Testis (tissue), 2 donors: ENCODE measurements at regions not wholly inside any gene's neighbourhood (a gene's known extent, or its start where the extent isn't known, plus 50 kb on each side); places are given as distances from the start of the nearest gene placed in this dataset.
A peak's percentile ranks its signal among the peaks of the same experiment; 100 is the strongest.
"Not testable (repeated sequence)": the region's sequence is repeated elsewhere in the genome, so short reads cannot be mapped to it uniquely, and the experiment has no call there.

ENCODE experiments used
- DNase-seq: peaks from one replicate; pipeline ENCODE4 v3.0.0-alpha.2; 2019
- H3K27ac ChIP-seq, 2 donors: fragments of 200-600 bp; sonication (generic); one replicate each; pipeline ENCODE4 v1.5.1; 2019
- H3K27me3 ChIP-seq: fragments of 200-600 bp; sonication (generic); one replicate; pipeline ENCODE4 v1.5.1; 2019
- H3K36me3 ChIP-seq: fragments of 200-600 bp; sonication (generic); one replicate; pipeline ENCODE4 v1.5.1; 2017; ENCODE audit warnings: low read depth; ENCODE audit errors: missing control alignments
- H3K4me1 ChIP-seq: fragments of 200-600 bp; sonication (generic); one replicate; pipeline ENCODE4 v1.5.1; 2019
- H3K4me3 ChIP-seq, 2 donors: fragments of 200-600 bp; sonication (generic); one replicate each; pipeline ENCODE4 v1.5.1; 2017 to 2019
- H3K9me3 ChIP-seq: fragments of 200-600 bp; sonication (generic); one replicate; pipeline ENCODE4 v1.5.1; 2017
- CTCF ChIP-seq, 3 experiments: fragments of 450-650 bp in 2 of 3; fragments of 200-600 bp in 1 of 3; sonication (generic) in 1 of 3; IDR thresholded peaks; one replicate each; pipeline ENCODE4 v1.5.1; 2016 to 2019; ENCODE audit warnings: antibody characterized with exemption in 3 of 3, mild to moderate bottlenecking in 2 of 3, moderate library complexity in 1 of 3
- POLR2A ChIP-seq: fragments of 450-650 bp; IDR thresholded peaks from one replicate; pipeline ENCODE4 v1.6.1; 2017; ENCODE audit warnings: antibody characterized with exemption, mild to moderate bottlenecking, moderate library complexity
- WGBS, 2 donors: methylation state at CpG; one replicate each; pipeline ENCODE4 v1.1.5; 2018; 5-methylcytosine and 5-hydroxymethylcytosine counted together
- intact Hi-C: fragments of 100-400 bp; cut with DNase I; formaldehyde crosslinking; loops from one replicate; pipeline ENCODE4 v1.15.1; 2023; ENCODE audit warnings: low total_unique reads

- no peaks in the 10 kb centered on the region for H3K9me3 ChIP-seq
- 39 to 73% methylated on average over 21 of the region's 21 CpGs for WGBS, 2 donors
- no peaks in the 10 kb centered on the region for H3K36me3 ChIP-seq
- TF ChIP-seq POLR2A, result no peak
- no peaks in the 10 kb centered on the region for H3K27me3 ChIP-seq
- DNase-seq, result peak; percentile 28
- H3K27ac ChIP-seq, result peak overlapping the region in 1 of 2 donors; percentile 24
- intact Hi-C loops, result no loop called here
- peak overlapping the region in 1 of 2 donors; percentile 20 for H3K4me3 ChIP-seq
- no peaks in the 10 kb centered on the region for H3K4me1 ChIP-seq
Observed at GRCh38 chr7:152544481-152544927, 108.7 kb upstream of the KMT2C start.

DNA sequence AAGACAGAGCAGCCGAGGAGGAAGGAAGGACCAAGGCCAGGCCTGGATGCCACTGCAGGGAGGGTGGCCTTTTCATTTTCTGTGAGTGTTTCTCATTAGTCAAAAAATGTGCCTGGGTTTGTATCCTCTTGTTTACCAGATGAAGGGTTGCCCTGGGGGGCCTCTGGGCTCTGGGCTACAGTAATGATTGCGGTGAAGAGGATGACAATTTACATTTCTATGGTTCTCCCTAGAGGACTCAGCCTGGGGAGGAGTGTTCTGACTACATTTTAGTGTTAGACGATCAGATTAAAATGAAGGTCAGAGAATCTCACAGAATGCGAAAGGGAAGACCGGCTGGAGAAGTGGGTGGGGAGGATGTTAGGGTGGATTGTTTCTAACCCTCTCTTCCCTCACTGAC is 108.0 kb upstream of the KMT2C start:
- intact Hi-C loops, result no loop called here
- no peak for TF ChIP-seq POLR2A
- TF ChIP-seq CTCF (IDR thresholded peaks at IDR 0.05), result no peak
- DNase-seq, result peak; percentile 52
- WGBS, 2 donors, result 13 to 15% methylated on average over 5 of the region's 5 CpGs
- Histone ChIP-seq H3K27me3 (no peaks in the 10 kb centered on the region), H3K36me3 (no peaks in the 10 kb centered on the region), H3K4me3 (no peak overlapping the region), H3K4me1 (no peaks in the 10 kb centered on the region), H3K27ac (peak overlapping the region; percentile 36 to 70), H3K9me3 (no peaks in the 10 kb centered on the region)

GRCh38 chr7:152541892-152542291 is 106.1 kb upstream of the KMT2C start:
- Histone ChIP-seq H3K4me1 (no peaks in the 10 kb centered on the region), H3K27me3 (no peaks in the 10 kb centered on the region), H3K36me3 (no peaks in the 10 kb centered on the region), H3K4me3 (no peak overlapping the region), H3K9me3 (no peaks in the 10 kb centered on the region), H3K27ac (no peak overlapping the region)
- TF ChIP-seq CTCF (IDR thresholded peaks at IDR 0.05) (no peak), POLR2A (no peak)
- no peak for DNase-seq
- intact Hi-C loops, result no loop called here
- 91 to 95% methylated on average over 5 of the region's 5 CpGs for WGBS, 2 donors

GRCh38 chr7:152539190-152539495 is 103.3 kb upstream of the KMT2C start:
- H3K27me3 ChIP-seq, H3K4me1 ChIP-seq, H3K27ac ChIP-seq, DNase-seq, H3K36me3 ChIP-seq, H3K9me3 ChIP-seq, intact Hi-C loops: not testable (repeated sequence)
- peak overlapping the region; percentile 9 to 36 for H3K4me3 ChIP-seq
- 80 to 88% methylated on average over 12 to 17 of the region's 17 CpGs for WGBS, 2 donors

DNA sequence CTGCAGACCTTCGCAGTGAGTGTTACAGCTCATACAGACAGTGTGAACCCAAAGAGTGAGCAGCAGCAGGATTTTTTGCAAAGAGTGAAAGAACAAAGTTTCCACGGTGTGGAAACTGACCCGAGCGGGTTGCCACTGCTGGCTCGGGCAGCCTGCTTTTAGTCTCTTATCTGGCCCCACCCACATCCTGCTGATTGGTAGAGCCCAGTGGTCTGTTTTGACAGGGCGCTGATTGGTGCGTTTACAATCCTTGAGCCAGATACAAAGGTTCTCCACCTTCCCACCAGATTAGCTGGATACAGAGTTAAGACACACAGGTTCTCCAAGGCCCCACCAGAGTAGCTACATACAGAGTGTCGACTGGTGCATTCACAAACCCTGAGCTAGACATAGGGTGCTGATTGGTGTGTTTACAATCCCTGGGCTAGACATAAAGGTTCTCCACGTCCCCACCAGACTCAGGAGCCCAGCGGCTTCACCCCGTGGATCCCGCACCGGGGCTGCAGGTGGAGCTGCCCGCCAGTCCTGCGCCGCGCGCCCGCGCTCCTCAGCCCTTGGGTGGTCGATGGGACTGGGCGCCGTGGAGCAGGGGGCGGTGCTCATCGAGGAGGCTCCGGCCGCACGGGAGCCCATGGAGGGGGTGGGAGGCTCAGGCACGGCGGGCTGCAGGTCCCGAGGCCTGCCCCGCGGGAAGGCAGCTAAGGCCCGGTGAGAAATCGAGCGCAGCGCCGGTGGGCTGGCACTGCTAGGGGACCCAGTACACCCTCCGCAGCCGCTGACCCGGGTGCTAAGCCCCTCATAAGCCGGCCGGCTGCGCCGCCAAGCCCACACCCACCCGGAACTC is 102.8 kb upstream of the KMT2C start:
- H3K27me3 ChIP-seq, H3K36me3 ChIP-seq, H3K27ac ChIP-seq, H3K4me1 ChIP-seq, H3K9me3 ChIP-seq, intact Hi-C loops: not testable (repeated sequence)
- WGBS, 2 donors, result 68 to 71% methylated on average over 13 to 46 of the region's 46 CpGs
- DNase-seq, result peak; percentile 44
- peak overlapping the region; percentile 9 to 36 for H3K4me3 ChIP-seq

GRCh38 chr7:152537639-152538038 is 101.8 kb upstream of the KMT2C start:
- intact Hi-C loops, result no loop called here
- no peak for DNase-seq

More at GRCh38 chr7:152537639-152538038, 101.8 kb upstream of the KMT2C start:
- no peaks in the 10 kb centered on the region for H3K4me1 ChIP-seq
- TF ChIP-seq POLR2A, result no peak
- no peak for TF ChIP-seq CTCF (IDR thresholded peaks at IDR 0.05)
- H3K27ac ChIP-seq, result no peak overlapping the region
- H3K36me3 ChIP-seq, result no peaks in the 10 kb centered on the region
- no peaks in the 10 kb centered on the region for H3K9me3 ChIP-seq
- WGBS, 2 donors, result 35 to 46% methylated on average over 4 of the region's 4 CpGs
- H3K27me3 ChIP-seq, result no peaks in the 10 kb centered on the region
- no peak overlapping the region for H3K4me3 ChIP-seq
